RWPE2 (cell line): ENCODE measurements at regions not wholly inside any gene's neighbourhood (a gene's known extent, or its start where the extent isn't known, plus 50 kb on each side); places are given as distances from the start of the nearest gene placed in this dataset.

ENCODE experiments used
- ATAC-seq: fragments of 200-7000 bp; cut with Tn5 transposase; 3 replicates; pipeline ENCODE4 v1.9.1; 2021; ENCODE audit warnings: low read depth
- DNase-seq: peaks from one replicate; pipeline ENCODE4 v3.0.0-alpha.2; 2020; ENCODE audit warnings: low spot score
- H3K27ac ChIP-seq: fragments of 450-650 bp; 2 replicates; pipeline ENCODE4 v1.5.1; 2017; ENCODE audit warnings: mild to moderate bottlenecking; ENCODE audit not compliant: poor library complexity, severe bottlenecking
- H3K27me3 ChIP-seq: fragments of 250-450 bp; sonication (Bioruptor Pico); 2 replicates; pipeline ENCODE4 v1.5.1; 2021; ENCODE audit warnings: mild to moderate bottlenecking, moderate library complexity; ENCODE audit not compliant: insufficient read depth, poor library complexity, severe bottlenecking
- H3K36me3 ChIP-seq: fragments of 250-450 bp; sonication (Bioruptor Pico); 2 replicates; pipeline ENCODE4 v1.5.1; 2020; ENCODE audit warnings: low read depth, mild to moderate bottlenecking, moderate library complexity
- H3K4me1 ChIP-seq: fragments of 250-450 bp; sonication (Bioruptor Pico); 2 replicates; pipeline ENCODE4 v1.5.1; 2021; ENCODE audit warnings: mild to moderate bottlenecking, moderate library complexity; ENCODE audit not compliant: insufficient read depth, poor library complexity, severe bottlenecking
- H3K4me3 ChIP-seq: fragments of 250-450 bp; sonication (Bioruptor Pico); 2 replicates; pipeline ENCODE4 v1.5.1; 2021; ENCODE audit warnings: mild to moderate bottlenecking, moderate library complexity; ENCODE audit not compliant: severe bottlenecking
- H3K9me3 ChIP-seq: fragments of 250-450 bp; sonication (Bioruptor Pico); 2 replicates; pipeline ENCODE4 v1.5.1; 2021; ENCODE audit warnings: mild to moderate bottlenecking, moderate library complexity; ENCODE audit not compliant: severe bottlenecking
- CTCF ChIP-seq: fragments of 450-650 bp; IDR thresholded peaks from one replicate; pipeline ENCODE4 v1.5.1; 2017; ENCODE audit warnings: mild to moderate bottlenecking, moderate library complexity; ENCODE audit not compliant: poor library complexity, severe bottlenecking

GRCh38 chr12:74794522-74794921 lies 256.9 kb downstream of the ATXN7L3B start:
- ATAC-seq (no peak), DNase-seq (no peak)
- Histone ChIP-seq H3K4me1 (no peaks in the 10 kb centered on the region), H3K27me3 (no peaks in the 10 kb centered on the region), H3K9me3 (no peaks in the 10 kb centered on the region), H3K36me3 (no peaks in the 10 kb centered on the region), H3K4me3 (no peak overlapping the region), H3K27ac (no peak overlapping the region)
- no peak for TF ChIP-seq CTCF

GRCh38 chr12:74801625-74802024 lies 264.0 kb downstream of the ATXN7L3B start:
- H3K27ac ChIP-seq, result no peak overlapping the region
- H3K27me3 ChIP-seq, result no peaks in the 10 kb centered on the region
- H3K4me1 ChIP-seq, result no peaks in the 10 kb centered on the region
- ATAC-seq (no peak), DNase-seq (no peak)
- TF ChIP-seq CTCF, result no peak
- H3K4me3 ChIP-seq, result no peak overlapping the region
- no peaks in the 10 kb centered on the region for H3K9me3 ChIP-seq
- no peaks in the 10 kb centered on the region for H3K36me3 ChIP-seq

- DNase-seq, result no peak
- Histone ChIP-seq H3K4me3 (no peak overlapping the region), H3K4me1 (no peaks in the 10 kb centered on the region), H3K27ac (no peak overlapping the region), H3K36me3 (no peaks in the 10 kb centered on the region), H3K9me3 (no peaks in the 10 kb centered on the region), H3K27me3 (no peaks in the 10 kb centered on the region)
- TF ChIP-seq CTCF, result no peak
- no peak for ATAC-seq
Measured at GRCh38 chr12:74816398-74817175, 279.0 kb downstream of the ATXN7L3B start.

GRCh38 chr12:74817499-74817898 lies 279.9 kb downstream of the ATXN7L3B start:
- no peak for TF ChIP-seq CTCF
- Histone ChIP-seq H3K27ac (no peak overlapping the region), H3K36me3 (no peaks in the 10 kb centered on the region), H3K9me3 (no peaks in the 10 kb centered on the region), H3K4me3 (no peak overlapping the region), H3K4me1 (no peaks in the 10 kb centered on the region), H3K27me3 (no peaks in the 10 kb centered on the region)
- DNase-seq (no peak), ATAC-seq (no peak)

- Histone ChIP-seq H3K4me3 (no peak overlapping the region), H3K36me3 (no peaks in the 10 kb centered on the region), H3K4me1 (no peaks in the 10 kb centered on the region), H3K9me3 (no peaks in the 10 kb centered on the region), H3K27ac (no peak overlapping the region), H3K27me3 (no peaks in the 10 kb centered on the region)
- ATAC-seq (no peak), DNase-seq (no peak)
- TF ChIP-seq CTCF, result no peak
Measured at GRCh38 chr12:74818412-74818811, 280.8 kb downstream of the ATXN7L3B start.
